ENCODE measurements at regions not wholly inside any gene's neighbourhood (a gene's known extent, or its start where the extent isn't known, plus 50 kb on each side); places are given as distances from the start of the nearest gene placed in this dataset.

GRCh38 chr2:114049826-114050225 lies 159.9 kb downstream of the ACTR3 start:
- no peaks in the 10 kb centered on the region for H3K9me3 Mint-ChIP-seq
- no peak overlapping the region for H3K27ac Mint-ChIP-seq
- peaks cover 4% of the 10 kb centered on the region for H3K27me3 Mint-ChIP-seq
- TF ChIP-seq, protein P1, sequence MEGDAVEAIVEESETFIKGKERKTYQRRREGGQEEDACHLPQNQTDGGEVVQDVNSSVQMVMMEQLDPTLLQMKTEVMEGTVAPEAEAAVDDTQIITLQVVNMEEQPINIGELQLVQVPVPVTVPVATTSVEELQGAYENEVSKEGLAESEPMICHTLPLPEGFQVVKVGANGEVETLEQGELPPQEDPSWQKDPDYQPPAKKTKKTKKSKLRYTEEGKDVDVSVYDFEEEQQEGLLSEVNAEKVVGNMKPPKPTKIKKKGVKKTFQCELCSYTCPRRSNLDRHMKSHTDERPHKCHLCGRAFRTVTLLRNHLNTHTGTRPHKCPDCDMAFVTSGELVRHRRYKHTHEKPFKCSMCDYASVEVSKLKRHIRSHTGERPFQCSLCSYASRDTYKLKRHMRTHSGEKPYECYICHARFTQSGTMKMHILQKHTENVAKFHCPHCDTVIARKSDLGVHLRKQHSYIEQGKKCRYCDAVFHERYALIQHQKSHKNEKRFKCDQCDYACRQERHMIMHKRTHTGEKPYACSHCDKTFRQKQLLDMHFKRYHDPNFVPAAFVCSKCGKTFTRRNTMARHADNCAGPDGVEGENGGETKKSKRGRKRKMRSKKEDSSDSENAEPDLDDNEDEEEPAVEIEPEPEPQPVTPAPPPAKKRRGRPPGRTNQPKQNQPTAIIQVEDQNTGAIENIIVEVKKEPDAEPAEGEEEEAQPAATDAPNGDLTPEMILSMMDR (conservative IDR thresholded peaks at IDR 0.05) = no peak
- H3K4me1 Mint-ChIP-seq (ENCODE audit: unreplicated experiment) = no peaks in the 10 kb centered on the region
- H3K4me3 Mint-ChIP-seq = no peak overlapping the region
- DNase-seq (ENCODE audit: extremely low spot score, unreplicated experiment) = no peak
- H3K36me3 Mint-ChIP-seq = no peaks in the 10 kb centered on the region

DNA sequence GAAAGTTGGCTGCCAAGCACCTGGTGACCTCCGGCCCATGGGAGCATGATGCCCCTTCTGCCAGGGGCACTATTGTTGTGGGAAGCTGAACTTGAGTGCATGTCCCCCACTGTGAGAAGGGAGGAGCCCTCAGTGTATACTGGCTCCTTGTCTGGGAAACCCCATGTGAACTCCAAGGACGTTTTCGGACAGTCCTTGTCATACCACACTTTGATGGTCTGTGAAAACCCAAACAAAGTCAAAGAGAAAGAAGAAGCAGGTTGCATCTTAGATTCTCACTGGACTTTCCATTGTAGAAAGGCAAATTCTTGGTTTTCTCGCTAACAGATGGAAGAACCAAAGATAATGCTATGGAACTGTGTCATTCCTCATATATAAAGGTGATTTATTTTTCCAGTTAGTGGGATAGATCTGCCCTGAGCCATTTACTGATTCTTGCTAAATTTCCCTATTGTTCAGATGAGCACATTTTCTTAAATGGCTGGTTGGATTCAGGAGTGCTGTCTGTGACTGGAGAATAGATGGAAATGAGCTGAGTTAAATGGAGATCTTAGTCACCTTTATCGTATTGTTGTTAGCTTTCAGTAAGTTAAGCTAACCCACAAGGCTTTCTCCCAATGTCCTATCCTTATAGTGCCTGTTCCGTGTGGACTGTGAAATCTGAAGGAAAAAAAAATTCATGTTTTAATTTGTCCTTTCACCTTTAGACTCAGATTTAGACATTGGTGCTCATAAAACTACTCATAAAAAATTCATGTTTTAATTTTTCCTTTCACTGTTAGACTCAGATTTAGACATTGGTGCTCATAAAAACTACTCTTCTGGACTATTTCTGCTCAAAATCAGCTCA lies 166.6 kb downstream of the ACTR3 start:
- TF ChIP-seq, protein P1 (conservative IDR thresholded peaks at IDR 0.05) = no peak
- no peak overlapping the region for H3K27ac Mint-ChIP-seq

GRCh38 chr2:114057638-114058037 lies 167.7 kb downstream of the ACTR3 start:
- Mint-ChIP-seq H3K4me1 (ENCODE audit: unreplicated experiment) (no peaks in the 10 kb centered on the region), H3K9me3 (no peaks in the 10 kb centered on the region), H3K27me3 (peaks cover 12% of the 10 kb centered on the region), H3K4me3 (no peak overlapping the region), H3K36me3 (no peaks in the 10 kb centered on the region), H3K27ac (no peak overlapping the region)
- TF ChIP-seq, protein P1 (conservative IDR thresholded peaks at IDR 0.05) = no peak
- DNase-seq (ENCODE audit: extremely low spot score, unreplicated experiment) = no peak

More for the DNA sequence above, 166.6 kb downstream of the ACTR3 start:
- H3K36me3 Mint-ChIP-seq = no peaks in the 10 kb centered on the region
- no peak for DNase-seq (ENCODE audit: extremely low spot score, unreplicated experiment)
- peaks cover 12% of the 10 kb centered on the region for H3K27me3 Mint-ChIP-seq
- no peaks in the 10 kb centered on the region for H3K4me1 Mint-ChIP-seq (ENCODE audit: unreplicated experiment)
- no peaks in the 10 kb centered on the region for H3K9me3 Mint-ChIP-seq
- no peak overlapping the region for H3K4me3 Mint-ChIP-seq

DNA sequence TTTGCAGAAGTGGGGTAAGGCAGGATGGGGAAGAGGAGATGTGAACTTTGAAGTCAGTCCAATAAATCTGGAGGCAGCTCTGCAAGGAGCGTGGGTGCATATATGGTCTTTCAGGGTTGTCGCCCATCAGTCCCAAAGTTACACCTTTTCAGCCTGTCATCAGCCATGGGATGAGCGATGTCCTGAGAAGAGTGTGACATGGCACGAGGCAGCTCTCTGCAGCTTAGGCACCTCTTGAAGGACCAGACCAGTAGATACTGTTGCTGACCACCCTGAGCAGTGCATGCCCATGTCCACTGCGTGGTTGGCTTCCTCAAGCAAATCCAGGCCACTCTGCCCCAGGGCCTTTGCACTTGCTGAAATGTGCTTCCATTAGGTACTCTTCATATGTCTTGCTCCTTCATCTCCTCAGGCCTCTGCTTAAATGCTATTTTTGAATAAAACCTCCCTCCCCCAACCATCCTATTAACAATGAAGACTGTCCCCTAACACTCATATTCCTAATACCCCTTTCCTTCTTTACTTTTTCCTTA lies 171.7 kb downstream of the ACTR3 start:
- H3K27me3 Mint-ChIP-seq = peaks cover 8% of the 10 kb centered on the region
- TF ChIP-seq, protein P1 (conservative IDR thresholded peaks at IDR 0.05) = no peak
- no peaks in the 10 kb centered on the region for H3K9me3 Mint-ChIP-seq
- no peak overlapping the region for H3K27ac Mint-ChIP-seq
- no peak overlapping the region for H3K4me3 Mint-ChIP-seq
- DNase-seq (ENCODE audit: extremely low spot score, unreplicated experiment) = no peak
- no peaks in the 10 kb centered on the region for H3K36me3 Mint-ChIP-seq
- no peaks in the 10 kb centered on the region for H3K4me1 Mint-ChIP-seq (ENCODE audit: unreplicated experiment)

DNA sequence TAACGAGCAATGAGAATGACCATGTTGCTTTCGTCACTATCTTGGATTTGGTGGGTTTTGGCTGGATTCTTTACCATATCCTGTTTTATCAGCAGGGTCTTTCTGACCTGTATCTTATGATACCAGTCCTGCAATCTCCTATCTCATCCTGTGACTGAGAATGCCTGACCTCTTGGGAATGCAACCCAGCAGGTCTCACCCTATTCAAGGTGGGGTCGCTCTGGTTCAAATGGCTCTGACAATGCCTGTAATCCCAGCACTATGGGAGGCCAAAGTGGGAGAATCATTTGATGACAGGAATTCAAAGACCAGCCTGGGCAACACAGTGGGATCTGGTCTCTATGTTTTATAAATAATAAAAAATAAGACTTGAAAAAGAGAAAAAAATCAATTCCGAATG lies 173.5 kb downstream of the ACTR3 start:
- Mint-ChIP-seq H3K27me3 (peaks cover 10% of the 10 kb centered on the region), H3K36me3 (no peaks in the 10 kb centered on the region), H3K4me1 (ENCODE audit: unreplicated experiment) (no peaks in the 10 kb centered on the region), H3K27ac (no peak overlapping the region), H3K4me3 (no peak overlapping the region), H3K9me3 (no peaks in the 10 kb centered on the region)
- TF ChIP-seq, protein P1 (conservative IDR thresholded peaks at IDR 0.05) = no peak
- no peak for DNase-seq (ENCODE audit: extremely low spot score, unreplicated experiment)

Measured in type B pancreatic cell (in vitro differentiated cells).